ENCODE measurements at regions not wholly inside any gene's neighbourhood (a gene's known extent, or its start where the extent isn't known, plus 50 kb on each side); places are given as distances from the start of the nearest gene placed in this dataset.
"Not testable (repeated sequence)": the region's sequence is repeated elsewhere in the genome, so short reads cannot be mapped to it uniquely, and the experiment has no call there.

DNA sequence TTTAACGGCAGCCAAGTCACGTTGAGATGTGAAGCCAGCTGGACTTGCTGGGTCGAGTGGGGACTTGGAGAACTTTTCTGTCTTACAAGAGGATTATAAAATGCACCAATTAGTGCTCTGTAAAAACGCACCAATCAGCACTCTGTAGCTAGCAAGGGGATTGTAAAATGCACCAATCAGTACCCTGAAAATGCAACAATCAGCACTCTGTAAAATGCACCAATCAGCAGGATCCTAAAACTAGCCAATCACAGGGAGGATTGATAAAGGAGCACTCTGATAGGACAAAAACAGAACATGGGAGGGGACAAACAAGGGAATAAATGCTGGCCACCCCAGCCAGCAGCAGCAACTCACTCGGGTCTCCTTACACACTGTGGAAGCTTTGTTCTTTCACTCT is 337.6 kb upstream of the SLITRK5 start:
- no peak for DNase-seq (ENCODE audit: low read depth in 2 of 2)

DNA sequence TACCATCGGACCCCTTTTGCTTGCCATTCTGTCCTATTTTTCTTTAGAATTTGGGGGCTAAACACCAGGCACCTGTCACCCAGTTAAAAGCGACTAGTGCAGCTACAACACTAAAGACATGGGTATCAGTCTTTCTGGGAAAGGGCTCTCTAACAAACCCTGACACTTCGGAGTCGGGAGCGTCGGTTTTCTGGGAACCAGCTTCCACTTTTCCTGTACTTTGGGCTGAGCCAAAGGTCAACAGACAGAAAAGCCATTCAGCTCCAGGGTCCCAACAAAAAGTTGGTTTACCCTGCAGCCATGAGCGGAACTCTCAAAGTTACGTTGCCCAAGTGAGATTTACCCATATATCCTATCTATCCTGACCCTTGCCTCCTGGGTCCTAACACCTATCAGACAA is 337.0 kb upstream of the SLITRK5 start:
- no peak for DNase-seq (ENCODE audit: low read depth in 2 of 2)

- not testable (repeated sequence) for DNase-seq (ENCODE audit: low read depth in 2 of 2)
Observed at GRCh38 chr13:87336346-87336889, 334.8 kb upstream of the SLITRK5 start.

GRCh38 chr13:87344176-87344575 is 327.0 kb upstream of the SLITRK5 start:
- no peak for DNase-seq (ENCODE audit: low read depth in 2 of 2)

DNA sequence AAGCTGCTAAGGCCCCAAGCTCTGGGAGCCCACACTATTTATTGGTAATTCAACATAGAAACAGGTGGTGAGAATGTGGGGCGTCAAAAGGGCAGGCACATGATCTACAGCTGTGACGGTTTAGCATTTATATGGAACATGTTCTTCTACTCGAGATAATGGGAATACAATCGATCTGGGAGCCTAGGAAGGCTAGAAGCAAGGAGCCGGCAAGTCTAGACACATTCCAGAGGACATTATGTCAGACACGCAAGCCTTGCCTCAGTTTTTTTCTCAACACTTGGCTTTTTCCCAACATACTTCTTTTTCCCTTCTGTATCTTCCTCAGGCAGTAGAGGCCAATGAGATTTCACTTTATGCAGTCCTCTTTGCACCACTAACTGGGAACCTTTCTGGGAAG is 315.7 kb upstream of the SLITRK5 start:
- DNase-seq (ENCODE audit: low read depth in 2 of 2): no peak

- DNase-seq (ENCODE audit: low read depth in 2 of 2): no peak
Observed at GRCh38 chr13:87356314-87356713, 314.9 kb upstream of the SLITRK5 start.

- no peak for DNase-seq (ENCODE audit: low read depth in 2 of 2)
Observed at GRCh38 chr13:87358319-87358718, 312.9 kb upstream of the SLITRK5 start.

DNA sequence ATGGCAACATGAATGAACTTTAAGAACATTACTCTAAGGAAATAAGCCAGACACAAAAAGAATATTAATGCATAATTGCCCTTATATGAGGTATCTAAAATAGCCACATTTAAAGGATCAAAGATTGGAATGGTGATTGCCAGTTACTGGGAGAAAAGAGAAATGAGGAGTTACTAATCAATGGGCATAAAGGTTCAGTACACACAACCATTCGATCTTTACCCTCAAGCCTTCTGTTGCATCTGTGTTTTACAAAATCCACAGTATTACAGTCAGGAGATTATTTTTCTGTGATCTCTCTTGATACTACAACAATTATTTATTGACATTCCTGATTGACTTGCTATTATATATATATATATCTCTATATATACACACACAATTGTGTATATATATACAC is 310.0 kb upstream of the SLITRK5 start:
- DNase-seq (ENCODE audit: low read depth in 2 of 2): no peak

GRCh38 chr13:87368639-87369038 is 302.5 kb upstream of the SLITRK5 start:
- no peak for DNase-seq (ENCODE audit: low read depth in 2 of 2)

DNA sequence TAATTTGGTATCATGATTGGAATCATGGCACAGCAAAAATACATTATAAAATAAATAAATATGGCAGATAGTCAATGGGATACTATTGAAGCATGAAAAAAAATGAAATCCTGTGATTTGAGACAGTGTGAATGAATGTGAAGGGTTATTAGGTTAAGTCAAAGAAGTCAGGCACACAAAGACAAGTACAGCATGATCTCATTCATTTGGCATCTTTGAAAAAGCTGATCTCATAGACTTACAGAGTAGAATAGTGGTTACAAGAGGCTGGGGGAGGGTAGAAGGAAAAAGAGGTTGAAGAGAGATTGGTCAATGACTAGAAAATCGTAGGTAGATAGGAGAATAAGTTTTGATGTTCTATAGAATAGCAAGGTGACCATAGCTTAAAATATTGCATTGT is 295.1 kb upstream of the SLITRK5 start:
- DNase-seq (ENCODE audit: low read depth in 2 of 2): no peak

- no peak for DNase-seq (ENCODE audit: low read depth in 2 of 2)
Observed at GRCh38 chr13:87384099-87384498, 287.1 kb upstream of the SLITRK5 start.

DNA sequence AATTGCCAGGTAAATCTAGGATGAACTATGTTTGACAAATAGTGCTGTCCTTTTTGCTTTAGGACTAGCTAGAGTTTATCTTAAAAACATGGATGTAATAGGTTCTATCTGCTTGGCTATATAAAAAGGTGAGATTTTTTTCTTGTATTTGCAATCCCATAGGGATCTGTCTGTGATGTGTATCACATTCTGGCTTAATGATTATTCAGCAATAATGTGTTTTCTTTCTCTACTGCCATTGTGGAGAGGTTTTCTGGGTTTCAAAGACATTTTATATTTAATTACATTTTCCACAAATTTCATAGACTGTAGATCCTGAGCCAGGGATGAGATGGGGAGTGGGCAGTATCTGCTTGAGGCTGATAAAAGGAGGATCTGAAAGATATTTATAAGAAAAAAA is 277.8 kb upstream of the SLITRK5 start:
- DNase-seq (ENCODE audit: low read depth in 2 of 2): no peak

GRCh38 chr13:87398047-87398446 is 273.1 kb upstream of the SLITRK5 start:
- no peak for DNase-seq (ENCODE audit: low read depth in 2 of 2)

GRCh38 chr13:87403748-87404432 is 267.3 kb upstream of the SLITRK5 start:
- DNase-seq (ENCODE audit: low read depth in 2 of 2): no peak

- no peak for DNase-seq (ENCODE audit: low read depth in 2 of 2)
Observed at GRCh38 chr13:87426742-87427141, 244.4 kb upstream of the SLITRK5 start.

DNA sequence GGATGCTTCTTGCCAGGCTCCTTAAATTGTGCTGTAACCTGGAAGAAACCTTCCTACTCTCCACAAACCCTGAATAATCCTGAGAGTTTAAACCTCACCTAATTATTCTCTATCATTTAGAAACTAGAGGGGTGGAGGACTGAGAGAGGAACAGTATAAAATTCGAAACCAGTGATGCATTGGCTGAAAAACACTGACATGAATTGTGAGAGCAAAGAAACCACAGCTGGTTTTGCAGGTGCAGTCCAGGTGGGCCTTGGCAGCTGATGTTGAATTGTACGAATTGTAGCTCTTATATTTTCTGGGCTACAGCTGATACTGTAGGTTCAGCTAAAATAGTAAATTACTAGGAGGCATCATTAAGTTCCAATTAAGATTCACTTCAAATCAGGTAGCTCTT is 227.0 kb upstream of the SLITRK5 start:
- no peak for DNase-seq (ENCODE audit: low read depth in 2 of 2)

- DNase-seq (ENCODE audit: low read depth in 2 of 2): no peak
Observed at GRCh38 chr13:87452281-87452680, 218.9 kb upstream of the SLITRK5 start.

DNA sequence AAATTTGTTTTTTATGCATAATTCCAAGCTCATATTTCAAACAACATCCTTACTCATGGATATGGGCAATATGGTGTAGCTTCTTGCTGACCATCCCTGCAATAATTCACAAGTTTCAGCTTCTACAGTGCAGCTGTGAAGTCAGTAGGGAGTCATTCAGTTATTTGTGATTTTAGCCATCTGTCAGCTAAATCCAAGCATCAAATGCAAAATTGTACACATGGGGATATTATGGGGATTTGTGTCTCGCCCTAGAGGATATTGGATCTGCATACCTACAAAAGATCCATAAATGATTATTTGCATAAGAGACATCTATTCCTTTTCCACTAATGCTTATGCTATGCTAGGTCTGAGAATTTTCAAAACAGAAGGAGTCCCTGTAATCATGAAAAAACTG is 217.9 kb upstream of the SLITRK5 start:
- DNase-seq (ENCODE audit: low read depth in 2 of 2): no peak

DNA sequence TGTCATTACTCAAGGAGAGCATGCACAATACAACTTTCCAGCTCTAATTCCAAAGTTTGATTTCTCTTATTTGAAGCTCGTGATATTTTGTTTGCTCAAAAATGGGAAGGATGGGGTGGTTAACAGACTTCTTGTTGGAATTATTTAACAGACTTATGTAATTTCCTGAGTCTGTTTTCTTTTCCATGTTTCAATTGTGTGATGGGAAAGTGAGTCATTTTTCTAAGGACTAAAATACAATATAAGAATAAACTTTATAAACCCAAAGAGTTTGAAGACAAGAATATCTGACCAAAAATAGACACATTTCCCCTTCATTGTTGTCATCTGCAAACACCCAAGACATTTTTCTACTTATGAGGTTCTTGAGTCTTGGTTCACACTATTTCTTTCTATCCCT is 211.8 kb upstream of the SLITRK5 start:
- DNase-seq (ENCODE audit: low read depth in 2 of 2): no peak

DNA sequence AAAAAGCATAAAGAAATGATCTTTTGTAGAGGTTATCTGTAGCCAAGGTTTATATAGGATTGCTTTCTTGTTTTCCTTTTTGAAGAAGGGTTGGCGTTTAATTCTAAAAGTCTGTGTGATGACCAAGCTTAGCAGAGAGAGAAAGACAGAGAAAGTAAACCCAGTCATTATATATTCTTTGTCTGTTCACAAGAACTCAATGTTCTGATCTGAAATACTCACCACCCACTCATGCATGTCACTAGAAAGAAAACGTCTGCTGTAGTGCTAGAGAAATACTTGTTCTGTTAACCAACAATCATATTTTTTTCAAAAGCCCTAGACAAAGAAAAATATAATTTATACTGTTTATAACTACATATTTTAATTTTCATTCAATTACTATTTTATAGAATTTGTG is 173.7 kb upstream of the SLITRK5 start:
- no peak for DNase-seq (ENCODE audit: low read depth in 2 of 2)

DNA sequence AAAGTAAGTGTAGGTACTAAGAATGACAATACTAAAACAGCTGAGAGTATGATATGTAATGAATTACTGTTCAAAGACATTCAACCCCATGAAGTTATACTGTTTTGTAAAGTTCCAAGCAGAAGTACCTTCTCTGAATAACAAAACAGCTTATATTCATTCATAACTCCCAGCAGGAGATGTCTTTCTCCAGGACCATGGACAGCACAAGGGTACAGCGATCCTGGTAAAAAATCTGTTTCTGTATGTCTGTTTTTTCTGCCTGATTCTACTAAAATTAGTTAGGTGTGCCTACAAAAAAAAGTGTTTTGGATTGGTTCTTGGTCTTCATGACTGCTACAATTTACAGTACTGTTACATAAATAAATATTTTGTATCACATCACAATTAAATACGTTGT is 172.5 kb upstream of the SLITRK5 start:
- DNase-seq (ENCODE audit: low read depth in 2 of 2): no peak

DNA sequence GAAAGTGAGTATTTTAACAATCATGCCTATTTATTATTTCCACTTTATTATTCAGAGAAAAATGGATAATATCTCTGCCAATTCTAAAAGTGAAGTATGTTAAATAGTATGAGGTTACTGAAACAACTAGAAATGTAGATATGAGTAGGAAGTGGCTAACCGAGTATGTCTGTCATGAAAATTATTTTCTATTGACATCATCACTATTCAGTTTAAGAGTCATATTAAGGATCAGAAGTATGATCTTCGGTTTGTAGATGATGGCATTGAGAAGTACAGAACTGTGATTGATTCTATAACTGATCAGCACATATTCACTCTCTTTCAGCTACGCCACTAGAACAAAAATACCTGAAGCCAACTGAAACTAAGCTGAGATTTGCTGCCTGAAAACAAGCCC is 146.4 kb upstream of the SLITRK5 start:
- DNase-seq (ENCODE audit: low read depth in 2 of 2): no peak

- DNase-seq (ENCODE audit: low read depth in 2 of 2): no peak
Observed at GRCh38 chr13:87533776-87534175, 137.4 kb upstream of the SLITRK5 start.

DNA sequence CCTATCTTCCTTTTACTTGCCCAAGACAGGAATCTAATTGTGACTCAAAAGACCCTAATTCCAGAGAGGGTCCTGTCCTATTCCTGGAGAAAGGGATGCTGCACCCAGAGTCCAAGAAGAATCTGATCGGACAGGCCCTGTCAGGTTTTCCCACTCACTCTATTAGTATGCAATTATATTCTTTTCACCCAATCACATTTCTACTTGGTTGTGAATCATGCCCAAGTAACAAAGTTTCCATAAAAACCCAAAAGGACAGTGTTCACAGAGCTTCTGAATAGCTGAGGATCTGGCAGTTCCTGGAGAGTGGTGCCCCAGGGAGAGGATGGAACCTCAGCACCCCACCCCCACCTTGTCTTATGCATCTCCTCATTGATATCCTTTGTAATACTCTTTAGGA is 135.3 kb upstream of the SLITRK5 start:
- DNase-seq (ENCODE audit: low read depth in 2 of 2): no peak
